HepG2 (cell line): ENCODE measurements at regions not wholly inside any gene's neighbourhood (a gene's known extent, or its start where the extent isn't known, plus 50 kb on each side); places are given as distances from the start of the nearest gene placed in this dataset.

ENCODE experiments used
- ATAC-seq: fragments of 200-7000 bp; cut with Tn5 transposase; 3 replicates; pipeline ENCODE4 v1.9.1; 2020; ENCODE audit warnings: mild to moderate bottlenecking, moderate library complexity
- BruUV-seq: library from RNA; stranded (reverse); fragments of 400-500 nt; replicated peaks from 2 replicates; lab custom pipeline; 2021; lab: Mats Ljungman, UMichigan
- CTCF ChIA-PET: fragments of 300-600 bp; formaldehyde crosslinking; extraction: SDS; loops from one replicate; lab custom pipeline; 2021; ENCODE audit warnings: low total read pairs, inconsistent platforms, low intra/inter-chr PET ratio; lab: Yijun Ruan, JAX
- POLR2A ChIA-PET: fragments of 350-600 bp; sonication (Branson Sonifier 250); formaldehyde crosslinking; loops from one replicate; lab custom pipeline; 2020; ENCODE audit warnings: antibody characterized with exemption, inconsistent platforms; lab: Yijun Ruan, JAX
- DNase-seq: peaks from one replicate; pipeline ENCODE4 v3.0.0-alpha.2; 2015; ENCODE audit warnings: low spot score
- FAIRE-seq: peaks from 3 replicates; lab custom pipeline; 2011; peaks lifted over from hg19 to GRCh38; lab: Jason Lieb, UNC
- H2AFZ ChIP-seq: one replicate; pipeline ENCODE4 v1.6.1; 2011; ENCODE audit warnings: low read length, inconsistent platforms
- H3K27ac ChIP-seq: fragments of 300-600 bp; 3 replicates; pipeline ENCODE4 v1.8.0; 2011; ENCODE audit warnings: mixed run types, mild to moderate bottlenecking, mixed read lengths, low read length, inconsistent platforms; ENCODE audit not compliant: insufficient read depth; ENCODE audit errors: extremely low read length
- H3K27me3 ChIP-seq, 2 experiments: fragments of 200-600 bp in 1 of 2; 2 replicates in 1 of 2; 3 replicates in 1 of 2; pipeline versions ENCODE4 v1.6.0 to v1.8.0; 2011; ENCODE audit warnings: low read length in 2 of 2, mild to moderate bottlenecking in 2 of 2, moderate library complexity in 2 of 2, inconsistent platforms in 1 of 2; ENCODE audit not compliant: insufficient read depth in 2 of 2, control insufficient read depth in 1 of 2
- H3K36me3 ChIP-seq, 2 experiments: fragments of 200-600 bp in 1 of 2; replicated peaks in 1 of 2; 2 replicates in 1 of 2; 3 replicates in 1 of 2; pipeline versions ENCODE4 v1.5.1 to v1.8.0; 2011; ENCODE audit warnings: low read length in 2 of 2, inconsistent platforms in 1 of 2; ENCODE audit not compliant: insufficient read depth in 2 of 2, control insufficient read depth in 1 of 2
- H3K4me1 ChIP-seq: 2 replicates; pipeline ENCODE4 v1.5.1; 2012; ENCODE audit warnings: low read length, inconsistent platforms; ENCODE audit not compliant: insufficient read depth
- H3K4me2 ChIP-seq: 2 replicates; pipeline ENCODE4 v1.6.0; 2011; ENCODE audit warnings: low read depth, low read length, inconsistent platforms
- H3K4me3 ChIP-seq, 3 experiments: fragments of 200-600 bp in 1 of 3; sonication (generic), shearing (Covaris generic) in 1 of 3; replicated peaks in 1 of 3; 2 replicates each; pipeline ENCODE4 v1.5.1; 2011 to 2016; ENCODE audit warnings: low read length in 3 of 3, inconsistent platforms in 2 of 3, low read depth in 2 of 3, mild to moderate bottlenecking in 2 of 3, control low read depth in 1 of 3, mixed read lengths in 1 of 3; ENCODE audit not compliant: insufficient read depth in 1 of 3
- H3K79me2 ChIP-seq: one replicate; pipeline ENCODE4 v1.6.1; 2011; ENCODE audit warnings: low read length, inconsistent platforms; ENCODE audit not compliant: insufficient read depth
- H3K9ac ChIP-seq: 2 replicates; pipeline ENCODE4 v1.6.0; 2011; ENCODE audit warnings: mild to moderate bottlenecking, low read depth, low read length, inconsistent platforms; ENCODE audit not compliant: insufficient read depth
- H3K9me3 ChIP-seq: 2 replicates; pipeline ENCODE4 v1.5.1; 2012; ENCODE audit warnings: mild to moderate bottlenecking, low read length
- H4K20me1 ChIP-seq: 2 replicates; pipeline ENCODE4 v1.6.0; 2011; ENCODE audit warnings: inconsistent platforms, mild to moderate bottlenecking, low read length, moderate library complexity; ENCODE audit not compliant: insufficient read depth
- ETV6 ChIP-seq: sonication (generic); formaldehyde crosslinking; conservative IDR thresholded peaks from 2 replicates; pipeline ENCODE4 v1.4.0; 2020; ENCODE audit warnings: missing genetic modification reagents
- HES4 ChIP-seq: sonication (generic); formaldehyde crosslinking; IDR thresholded peaks from 2 replicates; pipeline ENCODE4 v1.9.0; 2021; ENCODE audit warnings: mild to moderate bottlenecking, missing genetic modification reagents, borderline replicate concordance
- KDM6A ChIP-seq: IDR thresholded peaks from 2 replicates; pipeline ENCODE4 v1.6.1; 2016; ENCODE audit warnings: low read depth
- MED13 ChIP-seq: sonication (generic); formaldehyde crosslinking; IDR thresholded peaks from 2 replicates; pipeline ENCODE4 v1.5.0; 2020; ENCODE audit warnings: missing genetic modification reagents
- MXD4 ChIP-seq: IDR thresholded peaks from 2 replicates; pipeline ENCODE4 v1.6.1; 2016; ENCODE audit warnings: mild to moderate bottlenecking, missing biosample characterization, missing genetic modification reagents
- SAFB2 ChIP-seq: sonication (generic); formaldehyde crosslinking; IDR thresholded peaks from 2 replicates; pipeline ENCODE4 v1.5.1; 2020; ENCODE audit warnings: missing genetic modification reagents, low read depth, mild to moderate bottlenecking, borderline replicate concordance
- SATB2 ChIP-seq: sonication (generic); formaldehyde crosslinking; IDR thresholded peaks from 2 replicates; pipeline ENCODE4 v1.5.0; 2020; ENCODE audit warnings: missing genetic modification reagents
- TCF12 ChIP-seq, 2 experiments: fragments of 450-650 bp in 1 of 2; sonication (generic) in 1 of 2; formaldehyde crosslinking in 1 of 2; IDR thresholded peaks; 2 replicates each; pipeline versions ENCODE4 v1.6.1 to v1.8.0; 2017 to 2022; ENCODE audit warnings: antibody characterized with exemption in 1 of 2, mild to moderate bottlenecking in 1 of 2, missing genetic modification reagents in 1 of 2, moderate library complexity in 1 of 2
- TGIF2 ChIP-seq: IDR thresholded peaks from 2 replicates; pipeline ENCODE4 v1.6.1; 2016; ENCODE audit warnings: control low read depth, missing compliant biosample characterization
- ZNF264 ChIP-seq: sonication (generic); formaldehyde crosslinking; IDR thresholded peaks from 2 replicates; pipeline ENCODE4 v1.4.0; 2020; ENCODE audit warnings: missing genetic modification reagents
- ZNF367 ChIP-seq: sonication (generic); formaldehyde crosslinking; IDR thresholded peaks from 2 replicates; pipeline ENCODE4 v1.4.0; 2020; ENCODE audit warnings: missing genetic modification reagents, borderline replicate concordance
- ZNF567 ChIP-seq: sonication (generic); formaldehyde crosslinking; IDR thresholded peaks from 2 replicates; pipeline ENCODE4 v1.8.1; 2023; ENCODE audit warnings: mild to moderate bottlenecking, missing genetic modification reagents, borderline replicate concordance
- ZNF678 ChIP-seq: sonication (generic); formaldehyde crosslinking; IDR thresholded peaks from 2 replicates; pipeline ENCODE4 v1.4.0; 2020; ENCODE audit warnings: mild to moderate bottlenecking, missing genetic modification reagents
- ZNF687 ChIP-seq: sonication (generic); formaldehyde crosslinking; IDR thresholded peaks from 2 replicates; pipeline ENCODE4 v1.5.1; 2020; ENCODE audit warnings: mild to moderate bottlenecking, missing genetic modification reagents, moderate library complexity
- ZNF788 ChIP-seq: sonication (generic); formaldehyde crosslinking; IDR thresholded peaks from 2 replicates; pipeline ENCODE4 v1.5.0; 2020; ENCODE audit warnings: mild to moderate bottlenecking, missing genetic modification reagents, borderline replicate concordance
- WGBS: methylation state at CpG from one replicate; pipeline ENCODE4 v1.1.6; 2017; ENCODE audit warnings: low lambda C conversion rate; 5-methylcytosine and 5-hydroxymethylcytosine counted together
- in situ Hi-C: cut with HindIII; loops from 2 replicates; pipeline ENCODE4 v1.10.0; 2017; ENCODE audit warnings: low pct_unique_long_range_greater_than_20kb; ENCODE audit not compliant: extremely low pct_ligation_motif_present
- intact Hi-C: fragments of 100-400 bp; cut with micrococcal nuclease; formaldehyde crosslinking; loops from one replicate; pipeline ENCODE4 v1.10.0; 2022; ENCODE audit not compliant: unreplicated experiment

DNA sequence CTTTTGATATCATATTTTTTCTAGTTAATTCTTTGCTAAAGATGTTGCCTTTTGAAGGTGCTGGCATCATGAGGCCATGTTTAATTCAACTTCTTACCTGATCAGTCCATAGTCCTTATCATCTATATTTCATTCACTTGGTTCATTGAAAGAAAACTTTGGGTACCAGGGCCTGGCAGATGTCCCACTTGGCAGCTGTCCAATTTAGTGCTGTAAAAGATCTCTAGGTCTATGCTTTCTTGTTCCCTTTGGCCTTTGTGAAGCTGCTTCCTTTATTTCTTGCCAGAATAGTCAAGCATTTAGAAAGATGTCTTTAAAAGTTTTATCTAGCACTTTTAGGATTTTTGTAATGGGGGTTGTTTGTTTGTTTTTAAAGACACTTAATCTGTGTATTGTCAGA lies 61.7 kb upstream of the EYA4 start:
- TF ChIP-seq HES4 (CRISPR knock-in tag): no peak
- TF ChIP-seq TGIF2: no peak
- TF ChIP-seq ZNF264 (CRISPR knock-in tag): no peak
- no peak for TF ChIP-seq ZNF367 (CRISPR knock-in tag)
- no peak for TF ChIP-seq ZNF678 (CRISPR knock-in tag)
- no peak for TF ChIP-seq ETV6 (CRISPR knock-in tag)
- no peak for TF ChIP-seq SATB2 (CRISPR knock-in tag)
- no peak for TF ChIP-seq TCF12 (IDR thresholded peaks at IDR 0.05)
- TF ChIP-seq TCF12 (CRISPR knock-in tag; IDR thresholded peaks at IDR 0.05): no peak
- TF ChIP-seq SAFB2: no peak
- TF ChIP-seq, all 625 proteins: peak for 0
- no peaks in the 10 kb centered on the region for H3K9me3 ChIP-seq
- ChIA-PET CTCF (no interaction called here), POLR2A (no interaction called here)
- no TSS peak for BruUV-seq
- H3K36me3 ChIP-seq: no peaks in the 10 kb centered on the region
- H3K27me3 ChIP-seq: no peaks in the 10 kb centered on the region
- no peak overlapping the region for H3K27ac ChIP-seq
- DNase-seq: no peak
- in situ Hi-C loops (no loop called here), intact Hi-C loops (no loop called here)
- H3K9ac ChIP-seq: no peak overlapping the region
- no peaks in the 10 kb centered on the region for H3K79me2 ChIP-seq
- H3K4me1 ChIP-seq: no peaks in the 10 kb centered on the region
- H4K20me1 ChIP-seq: no peaks in the 10 kb centered on the region
- FAIRE-seq: no peak
- ATAC-seq: no peak
- no peak overlapping the region for H2AFZ ChIP-seq
- no peak overlapping the region for H3K4me3 ChIP-seq
- H3K4me2 ChIP-seq: no peak overlapping the region

GRCh38 chr6:133183691-133184090 lies 57.5 kb upstream of the EYA4 start:
- Histone ChIP-seq H3K4me1 (no peaks in the 10 kb centered on the region), H3K4me2 (no peak overlapping the region), H3K9me3 (no peaks in the 10 kb centered on the region), H3K36me3 (no peaks in the 10 kb centered on the region), H3K79me2 (no peaks in the 10 kb centered on the region), H3K27ac (no peak overlapping the region), H3K9ac (no peak overlapping the region), H2AFZ (no peak overlapping the region), H4K20me1 (no peaks in the 10 kb centered on the region), H3K4me3 (no peak overlapping the region), H3K27me3 (no peaks in the 10 kb centered on the region)
- 27% methylated on average over 2 of the region's 2 CpGs for WGBS
- no peak for FAIRE-seq
- in situ Hi-C loops: no loop called here
- no peak for ATAC-seq
- POLR2A ChIA-PET: no interaction called here
- no TSS peak for BruUV-seq
- CTCF ChIA-PET: no interaction called here
- intact Hi-C loops: no loop called here
- DNase-seq: no peak
- TF ChIP-seq MXD4 (CRISPR knock-in tag) (no peak), ZNF687 (CRISPR knock-in tag) (no peak), ZNF788 (CRISPR knock-in tag) (no peak), KDM6A (CRISPR knock-in tag) (no peak), ZNF567 (CRISPR knock-in tag) (no peak), MED13 (no peak)
